Right lobe of liver (tissue), 6 donors: ENCODE measurements at regions not wholly inside any gene's neighbourhood (a gene's known extent, or its start where the extent isn't known, plus 50 kb on each side); places are given as distances from the start of the nearest gene placed in this dataset.
"Not testable (repeated sequence)": the region's sequence is repeated elsewhere in the genome, so short reads cannot be mapped to it uniquely, and the experiment has no call there.

Experiments
- ATAC-seq, 4 donors: fragments of 200-7000 bp; cut with Tn5 transposase; one replicate each; pipeline ENCODE4 v1.9.1; 2020; ENCODE audit warnings: mild to moderate bottlenecking in 4 of 4, moderate library complexity in 4 of 4
- DNase-seq, 3 donors: peaks; one replicate each; pipeline ENCODE4 v3.0.0-alpha.2; 2020
- H3K27ac ChIP-seq, 3 donors: fragments of 200-600 bp; one replicate each; pipeline ENCODE4 v1.8.0; 2022
- H3K27me3 ChIP-seq, 2 donors: fragments of 200-600 bp; one replicate each; pipeline ENCODE4 v1.8.0; 2022
- H3K36me3 ChIP-seq, 4 donors: fragments of 200-600 bp; sonication (generic) in 1 of 4; one replicate each; pipeline versions ENCODE4 v1.5.1 to v1.8.0; 2017 to 2022; ENCODE audit warnings: control low read depth in 1 of 4
- H3K4me1 ChIP-seq, 4 donors: fragments of 200-600 bp; sonication (generic) in 1 of 4; one replicate each; pipeline versions ENCODE4 v1.5.1 to v1.8.0; 2017 to 2022; ENCODE audit warnings: control low read depth in 1 of 4
- H3K4me3 ChIP-seq, 3 donors: fragments of 200-600 bp; one replicate each; pipeline ENCODE4 v1.8.0; 2022
- H3K9me3 ChIP-seq, 4 donors: fragments of 200-600 bp; sonication (generic) in 1 of 4; one replicate each; pipeline versions ENCODE4 v1.5.1 to v1.8.0; 2017 to 2022; ENCODE audit warnings: control low read depth in 1 of 4
- POLR2A ChIP-seq: fragments of 450-650 bp; IDR thresholded peaks from one replicate; pipeline ENCODE4 v1.6.1; 2017; ENCODE audit warnings: antibody characterized with exemption, mild to moderate bottlenecking
- WGBS: methylation state at CpG from one replicate; pipeline ENCODE4 v1.1.6; 2018; ENCODE audit warnings: low coverage, low lambda C conversion rate; ENCODE audit not compliant: insufficient coverage; ENCODE audit errors: missing lambda C conversion rate; 5-methylcytosine and 5-hydroxymethylcytosine counted together
- intact Hi-C, 2 donors: fragments of 100-400 bp; cut with DNase I; formaldehyde crosslinking; loops; one replicate each; pipeline versions ENCODE4 v1.11.2 to v1.14.1; 2022
- TF ChIP-seq, protein P1 (sequence below), 4 donors: fragments of 200-600 bp in 3 of 4; fragments of 450-650 bp in 1 of 4; IDR thresholded peaks; one replicate each; pipeline versions ENCODE4 v1.5.1 to v1.8.0; 2016 to 2022; ENCODE audit warnings: antibody characterized with exemption in 4 of 4, mild to moderate bottlenecking in 2 of 4
- donor health status: DM: no; HTN: yes; CAD: no.
- donor health status: DM: no; HTN: no; CAD: no.
- donor health status: DM: no; HTN: no; CAD: no.
- donor health status: DM: no; HTN: yes; CAD: no.
- donor health status: DM: no; HTN: yes; CAD: no.

DNA sequence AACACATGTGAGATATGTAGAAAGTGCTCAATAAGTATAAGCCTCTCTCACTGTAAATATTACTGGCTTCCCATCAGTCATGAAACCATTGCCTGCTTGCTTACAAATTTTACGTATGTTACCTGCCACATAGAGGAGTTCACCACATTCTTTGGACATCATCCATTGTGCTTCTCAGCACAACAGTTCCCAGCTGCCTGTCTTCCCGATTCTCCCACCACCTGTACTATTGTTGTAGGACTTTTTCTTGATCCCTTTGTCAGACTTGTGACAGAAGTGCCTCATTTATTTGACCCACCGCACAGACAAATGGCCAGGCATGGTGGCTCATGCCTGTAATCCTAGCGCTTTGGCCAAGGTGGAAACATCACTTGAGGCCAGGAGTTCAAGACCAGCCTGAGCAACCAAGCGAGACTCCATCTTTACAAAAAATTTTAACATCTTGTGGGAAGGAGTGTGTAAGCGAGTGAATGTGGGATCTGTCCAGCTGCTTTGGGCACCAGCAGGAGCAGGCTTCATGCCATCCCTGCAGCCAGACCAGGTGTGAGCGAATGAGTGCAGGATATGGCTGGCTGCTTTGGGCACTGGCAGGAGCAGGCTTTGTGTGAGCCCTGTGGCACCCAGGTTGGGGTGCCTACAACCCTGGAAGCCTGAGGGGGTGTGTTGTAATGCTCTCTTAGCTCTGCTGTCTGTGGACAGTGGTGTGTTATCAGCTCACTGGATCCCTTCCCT is 139.9 kb upstream of the ELL2 start:
- DNase-seq = no peak
- intact Hi-C loops = no loop called here
- Histone ChIP-seq H3K27ac (no peak overlapping the region), H3K36me3 (no peaks in the 10 kb centered on the region), H3K4me1 (no peaks in the 10 kb centered on the region), H3K9me3 (no peaks in the 10 kb centered on the region), H3K4me3 (no peak overlapping the region), H3K27me3 (no peaks in the 10 kb centered on the region)
- TF ChIP-seq, protein P1, sequence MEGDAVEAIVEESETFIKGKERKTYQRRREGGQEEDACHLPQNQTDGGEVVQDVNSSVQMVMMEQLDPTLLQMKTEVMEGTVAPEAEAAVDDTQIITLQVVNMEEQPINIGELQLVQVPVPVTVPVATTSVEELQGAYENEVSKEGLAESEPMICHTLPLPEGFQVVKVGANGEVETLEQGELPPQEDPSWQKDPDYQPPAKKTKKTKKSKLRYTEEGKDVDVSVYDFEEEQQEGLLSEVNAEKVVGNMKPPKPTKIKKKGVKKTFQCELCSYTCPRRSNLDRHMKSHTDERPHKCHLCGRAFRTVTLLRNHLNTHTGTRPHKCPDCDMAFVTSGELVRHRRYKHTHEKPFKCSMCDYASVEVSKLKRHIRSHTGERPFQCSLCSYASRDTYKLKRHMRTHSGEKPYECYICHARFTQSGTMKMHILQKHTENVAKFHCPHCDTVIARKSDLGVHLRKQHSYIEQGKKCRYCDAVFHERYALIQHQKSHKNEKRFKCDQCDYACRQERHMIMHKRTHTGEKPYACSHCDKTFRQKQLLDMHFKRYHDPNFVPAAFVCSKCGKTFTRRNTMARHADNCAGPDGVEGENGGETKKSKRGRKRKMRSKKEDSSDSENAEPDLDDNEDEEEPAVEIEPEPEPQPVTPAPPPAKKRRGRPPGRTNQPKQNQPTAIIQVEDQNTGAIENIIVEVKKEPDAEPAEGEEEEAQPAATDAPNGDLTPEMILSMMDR (IDR thresholded peaks at IDR 0.05) = no peak
- TF ChIP-seq POLR2A = no peak
- WGBS = 92% methylated on average over 6 of the region's 7 CpGs
- ATAC-seq = no peak

DNA sequence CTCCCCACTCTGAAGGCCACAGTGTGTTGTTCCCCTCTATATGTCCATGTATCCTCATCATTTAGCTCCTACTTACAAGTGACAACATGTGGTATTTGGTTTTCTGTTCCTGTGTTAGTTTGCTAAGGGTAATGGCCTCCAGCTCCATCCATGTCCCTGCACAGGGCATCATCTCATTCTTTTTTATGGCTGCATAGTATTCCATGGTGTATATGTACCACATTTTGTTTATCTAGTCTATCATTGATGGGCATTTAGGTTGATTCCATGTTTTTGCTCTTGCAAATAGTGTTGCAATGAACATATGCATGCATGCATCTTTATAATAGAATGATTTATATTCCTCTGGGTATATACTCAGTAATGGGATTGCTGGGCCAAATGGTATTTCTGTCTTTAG is 135.8 kb upstream of the ELL2 start:
- DNase-seq, intact Hi-C loops, H3K9me3 ChIP-seq, H3K4me3 ChIP-seq, H3K27me3 ChIP-seq, H3K36me3 ChIP-seq, ATAC-seq, H3K27ac ChIP-seq: not testable (repeated sequence)
- H3K4me1 ChIP-seq = peaks cover 0 to 17% (median 8%) of the 10 kb centered on the region in 4 donors

GRCh38 chr5:96096724-96097123 is 135.1 kb upstream of the ELL2 start:
- H3K9me3 ChIP-seq = no peaks in the 10 kb centered on the region
- ATAC-seq = no peak
- no peak for DNase-seq
- H3K4me3 ChIP-seq = no peak overlapping the region
- H3K27me3 ChIP-seq = no peaks in the 10 kb centered on the region
- 96% methylated on average over 2 of the region's 2 CpGs for WGBS
- intact Hi-C loops = no loop called here
- no peak overlapping the region for H3K27ac ChIP-seq
- no peaks in the 10 kb centered on the region for H3K36me3 ChIP-seq
- H3K4me1 ChIP-seq = peaks cover 0 to 17% (median 8%) of the 10 kb centered on the region in 4 donors
- TF ChIP-seq, protein P1 (IDR thresholded peaks at IDR 0.05) = no peak
- no peak for TF ChIP-seq POLR2A

DNA sequence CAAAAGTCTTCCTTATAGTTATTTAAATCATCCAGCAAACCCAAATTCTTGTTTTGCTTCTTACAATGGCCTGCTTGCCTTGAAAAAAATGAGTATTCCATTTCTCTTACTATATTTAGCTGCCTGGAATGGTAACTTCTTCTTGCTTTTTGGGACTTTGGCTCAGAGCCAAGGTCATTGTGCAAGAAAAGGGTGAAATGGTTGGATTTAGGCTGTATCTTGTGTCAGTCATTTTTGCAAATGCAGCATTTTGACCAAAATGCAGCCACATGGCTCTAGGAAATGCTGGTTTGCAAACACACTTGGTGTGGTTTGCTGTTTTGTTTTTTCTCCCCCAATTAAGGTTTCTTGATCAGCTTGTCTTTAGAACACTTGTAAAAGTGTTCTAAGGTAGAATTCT is 133.3 kb upstream of the ELL2 start:
- Histone ChIP-seq H3K27me3 (no peaks in the 10 kb centered on the region), H3K9me3 (no peaks in the 10 kb centered on the region), H3K4me1 (peaks cover 0 to 17% (median 8%) of the 10 kb centered on the region in 4 donors), H3K27ac (peak overlapping the region in 1 of 3 donors; percentile 35), H3K4me3 (no peak overlapping the region), H3K36me3 (no peaks in the 10 kb centered on the region)
- DNase-seq (peak in 1 of 3 donors; percentile 63), ATAC-seq (peak; percentile 14 to 66 (median 47))
- intact Hi-C loops = no loop called here
- TF ChIP-seq, protein P1 (IDR thresholded peaks at IDR 0.05) = no peak
- no peak for TF ChIP-seq POLR2A

DNA sequence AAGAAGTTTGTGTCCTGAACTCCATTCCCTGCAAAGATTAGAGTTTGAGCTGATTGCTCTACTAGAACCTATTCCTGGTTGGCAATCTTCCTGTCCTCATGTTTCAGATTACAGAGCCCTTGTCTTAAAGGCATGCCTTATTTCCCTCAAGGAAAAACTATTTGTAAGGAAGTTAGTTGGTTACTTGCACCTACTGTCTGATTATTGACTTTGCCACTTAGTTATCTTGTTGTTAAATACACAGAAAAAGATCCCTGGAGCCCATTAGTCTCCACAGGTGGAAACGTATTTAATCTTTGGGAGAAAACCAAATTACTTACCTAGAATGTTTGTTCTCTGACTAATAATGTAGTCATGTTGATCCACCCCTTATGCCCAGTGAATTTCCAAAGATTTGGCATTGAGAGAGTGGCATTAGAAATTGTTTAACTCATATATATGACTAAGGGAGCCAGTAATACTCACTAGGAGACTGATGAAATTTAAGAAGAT is 132.3 kb upstream of the ELL2 start:
- Histone ChIP-seq H3K4me3 (no peak overlapping the region), H3K36me3 (no peaks in the 10 kb centered on the region), H3K27me3 (no peaks in the 10 kb centered on the region), H3K9me3 (no peaks in the 10 kb centered on the region), H3K27ac (peak overlapping the region in 1 of 3 donors; percentile 11), H3K4me1 (peaks cover 0 to 17% (median 8%) of the 10 kb centered on the region in 4 donors)
- intact Hi-C loops = no loop called here
- WGBS = 31% methylated on average over 1 of the region's 1 CpG
- DNase-seq (no peak), ATAC-seq (peak; percentile 51 to 87 (median 68))
- TF ChIP-seq POLR2A = no peak
- TF ChIP-seq, protein P1 (IDR thresholded peaks at IDR 0.05) = no peak
